ENCODE measurements at regions not wholly inside any gene's neighbourhood (a gene's known extent, or its start where the extent isn't known, plus 50 kb on each side); places are given as distances from the start of the nearest gene placed in this dataset.

- DNase-seq, result no peak
Measured at GRCh38 chr5:118017536-118017935, 970.8 kb downstream of the DTWD2 start.

- no peak for DNase-seq
Measured at GRCh38 chr5:118016396-118016795, 972.0 kb downstream of the DTWD2 start.

GRCh38 chr5:118015511-118015910 lies 972.8 kb downstream of the DTWD2 start:
- DNase-seq, result no peak

- DNase-seq, result no peak
Measured at GRCh38 chr5:118009741-118010297, 978.5 kb downstream of the DTWD2 start.

GRCh38 chr5:118008779-118009178 lies 979.6 kb downstream of the DTWD2 start:
- DNase-seq, result peak in 1 of 2 experiments; percentile 27

GRCh38 chr5:118007262-118007661 lies 981.1 kb downstream of the DTWD2 start:
- no peak for DNase-seq

- DNase-seq, result no peak
Measured at GRCh38 chr5:118006219-118006618, 982.1 kb downstream of the DTWD2 start.

- DNase-seq, result peak; percentile 2 to 9
Measured at GRCh38 chr5:117999939-118000549, 988.3 kb downstream of the DTWD2 start.

GRCh38 chr5:117982691-117983090 lies 1005.7 kb downstream of the DTWD2 start:
- no peak for DNase-seq

GRCh38 chr5:117973785-117974184 lies 1014.6 kb downstream of the DTWD2 start:
- DNase-seq, result no peak

- DNase-seq, result no peak
Measured at GRCh38 chr5:117955831-117956230, 1032.5 kb downstream of the DTWD2 start.

GRCh38 chr5:117954331-117954730 lies 1034.0 kb downstream of the DTWD2 start:
- no peak for DNase-seq

GRCh38 chr5:117953272-117953671 lies 1035.1 kb downstream of the DTWD2 start:
- DNase-seq, result no peak

GRCh38 chr5:117947836-117948235 lies 1040.5 kb downstream of the DTWD2 start:
- DNase-seq, result no peak

GRCh38 chr5:117947121-117947520 lies 1041.2 kb downstream of the DTWD2 start:
- no peak for DNase-seq

- no peak for DNase-seq
Measured at GRCh38 chr5:117945258-117945657, 1043.1 kb downstream of the DTWD2 start.

GRCh38 chr5:117943541-117943940 lies 1044.8 kb downstream of the DTWD2 start:
- DNase-seq, result no peak

- DNase-seq, result no peak
Measured at GRCh38 chr5:117942861-117943519, 1045.4 kb downstream of the DTWD2 start.

- DNase-seq, result no peak
Measured at GRCh38 chr5:117893211-117893610, 1095.1 kb downstream of the DTWD2 start.

- DNase-seq, result no peak
Measured at GRCh38 chr5:117892360-117892759, 1096.0 kb downstream of the DTWD2 start.

- DNase-seq, result no peak
Measured at GRCh38 chr5:117889596-117889995, 1098.8 kb downstream of the DTWD2 start.

- DNase-seq, result no peak
Measured at GRCh38 chr5:117888688-117889087, 1099.7 kb downstream of the DTWD2 start.

- peak in 1 of 2 experiments; percentile 67 for DNase-seq
Measured at GRCh38 chr5:117881426-117882230, 1106.7 kb downstream of the DTWD2 start.

GRCh38 chr5:117880932-117881331 lies 1107.4 kb downstream of the DTWD2 start:
- no peak for DNase-seq

Data from NCI-H446 (cell line).